GM21737 (cell line): ENCODE measurements at regions not wholly inside any gene's neighbourhood (a gene's known extent, or its start where the extent isn't known, plus 50 kb on each side); places are given as distances from the start of the nearest gene placed in this dataset.

Source experiments
- ATAC-seq: cut with Tn5 transposase; IDR thresholded peaks from one replicate; pipeline ENCODE4 v1.9.1; 2021; ENCODE audit warnings: mild to moderate bottlenecking, moderate library complexity; ENCODE audit not compliant: unreplicated experiment

- no peak for ATAC-seq
Measured at GRCh38 chr22:47612311-47612910, 850.0 kb downstream of the TBC1D22A start.

- ATAC-seq: no peak
Measured at GRCh38 chr22:47610764-47611163, 848.3 kb downstream of the TBC1D22A start.

DNA sequence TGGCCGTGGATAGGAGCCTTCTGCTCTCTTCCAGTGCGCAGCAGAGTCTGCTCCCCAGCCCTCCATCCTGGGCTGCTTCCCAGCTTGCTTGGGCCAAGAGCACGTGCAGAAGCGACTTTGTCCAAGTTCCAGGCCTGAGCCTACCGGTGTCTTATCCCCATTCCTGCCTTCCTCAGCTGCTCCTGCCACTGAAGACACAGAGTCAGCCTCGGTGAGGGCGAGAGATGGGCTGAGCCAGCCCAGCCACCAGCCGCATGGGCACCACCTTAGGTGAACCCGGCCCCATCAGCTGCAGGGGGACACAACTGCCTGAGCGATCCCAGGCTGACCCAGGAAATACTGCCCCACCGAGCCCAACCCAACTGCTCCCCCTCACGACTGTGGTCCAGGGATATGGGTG, 847.8 kb downstream of the TBC1D22A start:
- no peak for ATAC-seq

DNA sequence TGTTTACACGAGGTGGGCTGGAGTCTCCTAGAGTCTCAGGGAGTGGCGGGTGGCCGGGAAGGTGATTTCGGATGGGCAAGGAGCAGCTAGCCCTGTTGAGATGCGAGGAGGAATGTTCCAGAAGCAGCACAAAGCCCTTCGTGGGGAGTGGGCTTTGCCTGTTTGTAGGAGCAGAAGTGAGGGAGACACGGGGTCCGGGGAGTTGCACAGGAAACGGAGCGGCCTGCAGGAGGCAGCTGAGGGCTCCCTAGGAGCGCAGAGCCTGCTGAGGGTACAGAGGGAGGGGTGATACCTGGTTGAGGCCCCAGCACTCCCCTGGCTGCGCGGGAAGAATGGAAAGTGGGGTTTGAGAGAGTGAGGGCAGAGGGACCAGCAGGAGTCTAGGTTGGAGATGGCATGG, 847.2 kb downstream of the TBC1D22A start:
- no peak for ATAC-seq

DNA sequence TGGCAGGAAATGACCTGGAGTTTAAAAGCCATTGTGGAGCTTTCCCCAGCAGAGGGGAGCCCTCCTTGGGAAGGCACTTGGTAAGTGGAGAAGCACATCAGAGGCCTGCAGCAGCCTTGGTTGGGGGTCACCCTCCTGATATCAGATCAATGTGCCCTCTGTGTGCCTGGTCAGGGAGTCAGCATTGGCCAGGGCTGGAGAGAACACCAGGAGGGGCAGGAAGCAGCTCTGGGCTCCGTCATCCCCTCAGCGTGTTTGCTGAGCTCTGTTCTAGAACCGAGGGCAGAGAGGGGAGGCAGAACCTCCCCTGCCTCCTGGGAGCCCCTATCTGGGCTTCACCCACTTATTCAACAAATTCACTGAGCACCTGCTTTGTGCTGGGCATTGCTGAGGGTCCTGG, 846.0 kb downstream of the TBC1D22A start:
- no peak for ATAC-seq

DNA sequence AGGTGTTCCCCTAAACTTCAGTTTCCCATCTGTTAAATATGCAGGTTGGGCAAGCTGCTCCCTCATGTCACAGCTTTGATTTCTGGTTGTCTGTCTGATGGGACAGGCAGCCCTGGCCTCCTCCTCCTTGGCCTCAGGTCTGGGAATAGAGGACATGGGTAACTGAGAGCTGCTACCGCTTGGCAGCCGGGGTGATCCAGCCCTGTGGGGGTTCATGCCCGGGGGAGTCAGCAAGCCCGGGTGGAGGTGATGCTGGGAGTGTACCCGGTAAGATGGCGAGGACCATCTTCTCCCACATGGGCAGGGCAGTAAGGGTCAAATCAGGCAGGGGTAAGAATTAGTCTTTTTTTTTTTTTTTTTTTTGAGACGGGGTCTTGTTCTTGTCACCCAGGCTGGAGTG, 845.0 kb downstream of the TBC1D22A start:
- no peak for ATAC-seq

- ATAC-seq: no peak
Measured at GRCh38 chr22:47606426-47606825, 844.0 kb downstream of the TBC1D22A start.

DNA sequence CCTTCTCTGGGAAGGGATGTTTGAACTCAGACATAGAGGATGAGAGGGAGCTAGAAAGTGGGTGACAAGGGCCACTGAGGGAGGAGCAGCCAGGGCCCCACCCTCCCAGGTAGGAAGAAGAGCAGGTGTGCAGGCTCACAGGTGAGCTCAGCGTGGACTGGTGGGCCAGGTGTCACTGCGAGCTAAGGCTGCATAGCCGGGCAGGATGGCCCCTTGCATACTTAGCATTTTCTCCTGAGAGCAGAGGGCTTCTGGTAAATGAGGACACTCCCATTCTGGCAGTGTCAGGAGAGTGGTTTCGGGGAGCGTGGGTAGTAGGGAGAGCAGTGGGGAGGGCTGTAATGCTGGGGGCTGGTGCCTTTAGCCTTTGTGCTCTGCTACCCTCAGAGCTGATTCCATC, 843.4 kb downstream of the TBC1D22A start:
- ATAC-seq: no peak

DNA sequence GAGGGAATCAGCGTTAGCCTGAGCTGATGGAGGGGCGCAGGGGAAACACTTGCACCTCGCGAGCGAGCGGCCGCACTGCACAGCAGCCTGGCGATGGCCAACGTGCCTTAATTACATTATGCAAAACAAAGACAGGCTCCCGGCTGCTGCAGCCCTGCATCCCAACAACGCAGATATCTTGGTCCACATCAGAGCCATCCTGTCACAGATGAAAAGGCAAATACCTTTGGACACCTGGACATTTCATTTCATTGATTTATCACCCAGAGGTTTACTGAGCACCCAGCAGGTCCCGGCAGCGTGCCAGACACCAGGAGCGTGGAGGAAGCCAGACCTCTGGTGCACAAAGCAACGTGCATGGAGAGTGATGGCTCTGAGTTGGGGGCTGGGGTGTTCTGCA, 843.0 kb downstream of the TBC1D22A start:
- ATAC-seq: no peak

DNA sequence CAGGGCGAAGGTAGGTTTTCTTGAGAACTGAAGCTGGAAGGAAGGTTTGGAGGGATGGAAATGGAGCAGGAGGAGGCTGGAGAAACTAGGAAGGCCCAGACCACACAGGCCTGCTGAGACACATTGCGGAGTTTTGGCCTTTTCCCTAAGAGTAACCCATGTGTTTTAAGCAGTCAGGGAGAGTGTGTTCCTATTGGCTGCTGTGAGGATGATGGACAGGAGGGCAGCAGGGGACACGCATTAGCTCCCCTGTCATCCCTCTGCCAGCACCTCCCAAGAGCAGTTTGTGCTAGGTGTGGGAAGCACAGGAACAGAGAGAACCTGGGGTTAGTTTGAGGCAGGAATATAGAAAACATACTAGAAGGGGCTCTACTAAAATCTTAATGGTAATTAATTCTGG, 842.1 kb downstream of the TBC1D22A start:
- no peak for ATAC-seq

DNA sequence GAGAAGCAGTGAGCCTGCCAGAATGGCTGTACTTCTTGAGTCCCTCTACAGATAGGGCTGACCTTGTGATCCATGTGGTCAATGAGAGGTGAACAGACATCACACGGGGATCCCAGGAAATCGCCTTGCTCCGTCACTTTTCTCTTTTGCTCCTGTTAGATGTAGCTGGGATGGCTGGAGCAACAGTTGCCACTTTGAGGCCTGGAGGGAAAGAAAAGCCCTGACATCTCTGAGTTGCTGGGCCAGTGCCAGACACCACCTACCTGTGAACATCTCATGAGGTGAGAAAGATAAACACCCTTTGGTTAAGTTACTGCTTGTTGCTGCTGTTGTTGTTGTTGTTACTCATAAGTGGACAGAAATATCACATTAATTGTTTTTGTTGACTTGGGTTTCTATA, 840.3 kb downstream of the TBC1D22A start:
- ATAC-seq: no peak

- ATAC-seq: no peak
Measured at GRCh38 chr22:47601666-47602065, 839.2 kb downstream of the TBC1D22A start.

- no peak for ATAC-seq
Measured at GRCh38 chr22:47600791-47601625, 838.6 kb downstream of the TBC1D22A start.

GRCh38 chr22:47600281-47600680, 837.8 kb downstream of the TBC1D22A start:
- no peak for ATAC-seq

DNA sequence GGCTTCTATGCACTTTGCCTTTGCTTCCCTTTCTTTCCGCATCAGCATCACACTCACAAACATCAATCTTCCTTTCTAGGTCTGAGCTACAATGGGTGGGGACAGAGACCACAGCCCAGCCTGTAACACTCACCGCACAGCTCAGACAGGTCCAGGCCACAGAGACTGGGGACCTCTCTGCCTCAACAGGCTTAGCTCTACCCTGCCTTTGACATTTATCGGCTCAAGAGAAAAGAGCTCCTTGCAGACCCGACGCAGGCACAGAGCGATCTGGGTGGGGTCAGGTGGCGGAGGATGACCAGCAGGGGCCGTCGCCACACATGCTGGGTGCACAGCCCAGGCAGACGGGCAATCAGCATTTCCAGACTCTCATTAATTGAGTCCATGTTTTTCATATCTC, 837.3 kb downstream of the TBC1D22A start:
- ATAC-seq: no peak

DNA sequence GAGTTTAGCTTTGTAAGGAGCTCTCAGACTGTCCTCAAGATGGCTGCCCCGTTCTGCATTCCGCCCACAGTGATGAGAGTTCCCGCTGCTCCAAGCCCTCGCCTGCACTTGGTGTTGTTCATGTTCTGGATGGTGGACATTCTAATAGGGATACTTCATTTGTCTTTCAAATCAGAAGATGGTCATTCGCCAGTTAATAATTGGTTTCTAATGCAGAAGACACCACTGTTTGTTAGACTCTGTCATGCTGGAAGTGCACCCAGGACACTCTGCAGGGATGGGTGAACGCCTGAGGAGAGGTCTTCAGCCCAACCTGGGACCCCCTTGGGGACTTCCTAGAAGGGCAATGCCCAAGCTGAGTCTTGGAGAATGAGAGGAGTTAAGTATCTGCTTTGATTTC, 836.4 kb downstream of the TBC1D22A start:
- ATAC-seq: no peak

DNA sequence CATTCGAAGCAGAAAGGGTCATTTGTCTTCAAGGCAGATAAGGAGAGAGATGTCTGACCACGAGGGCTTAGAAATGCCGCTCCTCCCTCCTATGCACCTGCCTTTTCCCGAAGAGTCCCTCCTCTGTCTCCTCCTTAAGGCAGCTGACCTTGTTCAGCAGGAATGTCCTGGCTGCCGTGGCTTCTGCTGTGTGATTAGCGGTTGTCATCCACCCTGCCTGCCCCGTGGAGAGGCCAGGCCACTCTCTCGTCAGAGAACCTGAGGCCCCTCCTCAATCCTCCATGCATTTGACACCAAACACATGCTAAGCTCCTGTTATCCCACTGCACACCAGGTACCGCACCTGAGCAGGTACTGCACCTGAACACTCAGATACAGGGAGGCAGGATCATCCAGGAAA, 834.6 kb downstream of the TBC1D22A start:
- ATAC-seq: no peak

GRCh38 chr22:47596176-47596690, 833.8 kb downstream of the TBC1D22A start:
- ATAC-seq: no peak

GRCh38 chr22:47594836-47595521, 832.5 kb downstream of the TBC1D22A start:
- no peak for ATAC-seq

DNA sequence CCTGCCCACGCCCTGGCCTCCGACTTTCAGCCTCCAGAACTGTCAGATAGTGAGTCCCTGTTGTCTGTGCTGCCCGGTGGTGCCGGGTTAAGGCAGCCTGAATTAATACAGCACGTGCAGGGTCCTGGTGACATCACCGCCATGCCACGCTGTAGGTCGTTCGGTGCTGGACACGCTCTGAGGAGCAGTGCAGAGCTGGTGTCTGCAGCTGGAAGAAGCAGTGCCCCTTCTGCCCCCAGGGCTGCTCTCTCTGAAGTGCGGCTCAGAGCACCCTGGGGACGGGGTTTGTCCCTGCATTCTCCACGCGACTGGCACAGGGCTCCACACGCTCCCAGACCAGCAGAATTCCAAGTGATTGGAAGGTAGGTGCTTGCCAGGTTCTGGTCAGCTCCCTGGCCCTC, 831.5 kb downstream of the TBC1D22A start:
- no peak for ATAC-seq

- ATAC-seq: no peak
Measured at GRCh38 chr22:47593291-47593690, 830.8 kb downstream of the TBC1D22A start.

DNA sequence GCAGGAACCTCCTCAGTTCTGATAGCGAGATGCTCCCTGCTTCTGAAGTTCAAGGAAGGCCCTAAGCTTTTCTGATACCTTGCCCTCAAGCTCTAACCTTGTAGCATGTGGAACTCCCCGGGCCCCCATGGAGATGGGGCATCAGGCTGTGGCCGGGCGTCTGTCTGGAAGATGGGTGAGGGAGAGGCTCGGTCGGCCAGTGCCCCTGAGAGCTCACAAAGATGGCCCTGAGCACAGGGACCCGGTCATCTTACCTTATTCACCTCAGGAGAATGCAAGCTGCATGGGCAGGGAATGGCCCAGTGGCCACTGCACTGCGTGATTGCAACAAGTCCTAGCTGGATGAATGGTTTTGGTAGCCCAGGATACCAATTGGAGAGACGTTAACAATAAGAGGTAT, 830.3 kb downstream of the TBC1D22A start:
- ATAC-seq: no peak
